ENCODE measurements at regions not wholly inside any gene's neighbourhood (a gene's known extent, or its start where the extent isn't known, plus 50 kb on each side); places are given as distances from the start of the nearest gene placed in this dataset.

GRCh38 chr20:52075400-52075799 lies 116.2 kb downstream of the ZFP64 start:
- no peaks in the 10 kb centered on the region for H3K9me3 ChIP-seq (ENCODE audit: control insufficient read depth, insufficient read depth, low read depth, low read length)
- no peak for DNase-seq (ENCODE audit: low read depth, low spot score)
- intact Hi-C loops (cut with micrococcal nuclease; ENCODE audit: unreplicated experiment) = no loop called here
- ATAC-seq = no peak
- H3K36me3 ChIP-seq (ENCODE audit: control insufficient read depth, insufficient read depth, low read length) = no peaks in the 10 kb centered on the region
- ChIA-PET CTCF (no interaction called here), POLR2A (no interaction called here)
- H3K4me1 ChIP-seq (ENCODE audit: control insufficient read depth, insufficient read depth, low read length) = 0 out of 2 replicates have a peak, but pooled peaks cover 2% of the 10 kb centered on the region
- H3K27me3 ChIP-seq (ENCODE audit: control insufficient read depth, insufficient read depth, low read length) = no peaks in the 10 kb centered on the region
- TF ChIP-seq TCF7L2 (IDR thresholded peaks at IDR 0.05; ENCODE audit: low read depth, low read length) (no peak), CTCF (IDR thresholded peaks at IDR 0.05) (no peak), SIN3A (IDR thresholded peaks at IDR 0.05; ENCODE audit: borderline replicate concordance, insufficient read depth, low read depth, low read length) (no peak), REST (IDR thresholded peaks at IDR 0.05; ENCODE audit: insufficient read depth in 1 of 2, low read depth in 2 of 2, low read length in 1 of 2) (no peak), POLR2AphosphoS5 (IDR thresholded peaks at IDR 0.05; ENCODE audit: low read depth, low read length) (no peak)
- no peak overlapping the region for H3K27ac ChIP-seq (ENCODE audit: low read length)
- in situ Hi-C loops (cut with HindIII; ENCODE audit: low pct_unique_long_range_greater_than_20kb, low sequenced_read_pairs) = no loop called here
- BruUV-seq (replicated peaks) = no TSS peak
- H3K4me3 ChIP-seq (ENCODE audit: low read depth in 2 of 2, low read length in 2 of 2) = no peak overlapping the region

GRCh38 chr20:52071136-52071535 lies 120.4 kb downstream of the ZFP64 start:
- ChIA-PET CTCF (no interaction called here), POLR2A (no interaction called here)
- Histone ChIP-seq H3K27me3 (ENCODE audit: control insufficient read depth, insufficient read depth, low read length) (no peaks in the 10 kb centered on the region), H3K9me3 (ENCODE audit: control insufficient read depth, insufficient read depth, low read depth, low read length) (no peaks in the 10 kb centered on the region), H3K4me3 (ENCODE audit: low read depth in 2 of 2, low read length in 2 of 2) (no peak overlapping the region), H3K4me1 (ENCODE audit: control insufficient read depth, insufficient read depth, low read length) (0 out of 2 replicates have a peak, but pooled peaks cover under 1% of the 10 kb centered on the region), H3K27ac (ENCODE audit: low read length) (no peak overlapping the region), H3K36me3 (ENCODE audit: control insufficient read depth, insufficient read depth, low read length) (no peaks in the 10 kb centered on the region)
- intact Hi-C loops (cut with micrococcal nuclease; ENCODE audit: unreplicated experiment) = no loop called here
- in situ Hi-C loops (cut with HindIII; ENCODE audit: low pct_unique_long_range_greater_than_20kb, low sequenced_read_pairs) = no loop called here
- no TSS peak for BruUV-seq (replicated peaks)
- DNase-seq (ENCODE audit: low read depth, low spot score) (no peak), ATAC-seq (no peak)
- no peak for TF ChIP-seq CTCF (IDR thresholded peaks at IDR 0.05)
- TF ChIP-seq SIN3A (IDR thresholded peaks at IDR 0.05; ENCODE audit: borderline replicate concordance, insufficient read depth, low read depth, low read length) = no peak
- TF ChIP-seq REST (IDR thresholded peaks at IDR 0.05; ENCODE audit: insufficient read depth in 1 of 2, low read depth in 2 of 2, low read length in 1 of 2) = no peak
- no peak for TF ChIP-seq TCF7L2 (IDR thresholded peaks at IDR 0.05; ENCODE audit: low read depth, low read length)
- TF ChIP-seq POLR2AphosphoS5 (IDR thresholded peaks at IDR 0.05; ENCODE audit: low read depth, low read length) = no peak
